Endothelial cell (in vitro differentiated cells): ENCODE measurements at regions not wholly inside any gene's neighbourhood (a gene's known extent, or its start where the extent isn't known, plus 50 kb on each side); places are given as distances from the start of the nearest gene placed in this dataset.
"Not testable (repeated sequence)": the region's sequence is repeated elsewhere in the genome, so short reads cannot be mapped to it uniquely, and the experiment has no call there.

ENCODE experiments used
- DNase-seq: peaks from one replicate; pipeline ENCODE4 v3.0.0; 2021; ENCODE audit warnings: low spot score
- H3K27ac Mint-ChIP-seq: one replicate; pipeline ENCODE4 v1.8.0; 2021; ENCODE audit warnings: mixed read lengths, inconsistent platforms; ENCODE audit not compliant: unreplicated experiment
- H3K27me3 Mint-ChIP-seq: one replicate; pipeline ENCODE4 v1.8.0; 2021; ENCODE audit warnings: mild to moderate bottlenecking, moderate library complexity, mixed read lengths, inconsistent platforms; ENCODE audit not compliant: unreplicated experiment
- H3K36me3 Mint-ChIP-seq: one replicate; pipeline ENCODE4 v1.8.0; 2021; ENCODE audit warnings: mild to moderate bottlenecking, low read depth, mixed read lengths, inconsistent platforms; ENCODE audit not compliant: unreplicated experiment
- H3K4me1 Mint-ChIP-seq: one replicate; pipeline ENCODE4 v1.8.0; 2021; ENCODE audit warnings: mild to moderate bottlenecking, mixed read lengths, inconsistent platforms; ENCODE audit not compliant: unreplicated experiment
- H3K4me3 Mint-ChIP-seq: one replicate; pipeline ENCODE4 v1.8.0; 2021; ENCODE audit warnings: mild to moderate bottlenecking, mixed read lengths, inconsistent platforms; ENCODE audit not compliant: unreplicated experiment
- H3K9me3 Mint-ChIP-seq: one replicate; pipeline ENCODE4 v1.8.0; 2021; ENCODE audit warnings: mixed read lengths, inconsistent platforms; ENCODE audit not compliant: unreplicated experiment
- TF ChIP-seq, protein P1 (sequence below): fragments of 200-600 bp; sonication (generic); IDR thresholded peaks from one replicate; pipeline ENCODE4 v1.5.0; 2021; ENCODE audit warnings: antibody characterized with exemption; ENCODE audit not compliant: unreplicated experiment

GRCh38 chr4:163732473-163732872 is 238.0 kb downstream of the TMA16 start:
- no peak for DNase-seq
- H3K27ac Mint-ChIP-seq, result no peak overlapping the region
- TF ChIP-seq, protein P1, sequence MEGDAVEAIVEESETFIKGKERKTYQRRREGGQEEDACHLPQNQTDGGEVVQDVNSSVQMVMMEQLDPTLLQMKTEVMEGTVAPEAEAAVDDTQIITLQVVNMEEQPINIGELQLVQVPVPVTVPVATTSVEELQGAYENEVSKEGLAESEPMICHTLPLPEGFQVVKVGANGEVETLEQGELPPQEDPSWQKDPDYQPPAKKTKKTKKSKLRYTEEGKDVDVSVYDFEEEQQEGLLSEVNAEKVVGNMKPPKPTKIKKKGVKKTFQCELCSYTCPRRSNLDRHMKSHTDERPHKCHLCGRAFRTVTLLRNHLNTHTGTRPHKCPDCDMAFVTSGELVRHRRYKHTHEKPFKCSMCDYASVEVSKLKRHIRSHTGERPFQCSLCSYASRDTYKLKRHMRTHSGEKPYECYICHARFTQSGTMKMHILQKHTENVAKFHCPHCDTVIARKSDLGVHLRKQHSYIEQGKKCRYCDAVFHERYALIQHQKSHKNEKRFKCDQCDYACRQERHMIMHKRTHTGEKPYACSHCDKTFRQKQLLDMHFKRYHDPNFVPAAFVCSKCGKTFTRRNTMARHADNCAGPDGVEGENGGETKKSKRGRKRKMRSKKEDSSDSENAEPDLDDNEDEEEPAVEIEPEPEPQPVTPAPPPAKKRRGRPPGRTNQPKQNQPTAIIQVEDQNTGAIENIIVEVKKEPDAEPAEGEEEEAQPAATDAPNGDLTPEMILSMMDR, result no peak
- H3K27me3 Mint-ChIP-seq, result no peaks in the 10 kb centered on the region
- H3K4me3 Mint-ChIP-seq, result no peak overlapping the region
- H3K4me1 Mint-ChIP-seq, result no peaks in the 10 kb centered on the region
- H3K36me3 Mint-ChIP-seq, result no peaks in the 10 kb centered on the region
- H3K9me3 Mint-ChIP-seq, result no peaks in the 10 kb centered on the region

DNA sequence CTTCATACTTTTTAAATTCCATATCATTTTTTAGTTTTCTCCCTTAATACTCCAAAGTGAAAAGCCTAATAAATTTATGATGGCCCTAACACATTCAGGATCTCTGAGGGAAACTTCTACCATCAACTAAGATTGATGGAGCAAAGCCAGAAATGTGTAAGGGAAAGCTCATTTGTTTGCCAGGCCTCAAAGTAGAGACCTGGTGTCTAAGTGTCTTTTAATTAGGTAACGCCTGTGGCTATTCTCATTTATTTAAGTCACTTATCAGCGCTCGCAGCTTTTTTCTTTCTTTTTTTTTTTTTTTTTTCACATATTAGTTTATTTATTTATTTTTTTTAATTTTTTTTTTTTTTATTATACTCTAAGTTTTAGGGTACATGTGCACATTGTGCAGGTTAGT is 242.4 kb downstream of the TMA16 start:
- Mint-ChIP-seq H3K4me1 (no peaks in the 10 kb centered on the region), H3K27ac (no peak overlapping the region), H3K9me3 (no peaks in the 10 kb centered on the region), H3K4me3 (no peak overlapping the region), H3K36me3 (no peaks in the 10 kb centered on the region), H3K27me3 (no peaks in the 10 kb centered on the region)
- no peak for DNase-seq
- TF ChIP-seq, protein P1, result no peak

DNA sequence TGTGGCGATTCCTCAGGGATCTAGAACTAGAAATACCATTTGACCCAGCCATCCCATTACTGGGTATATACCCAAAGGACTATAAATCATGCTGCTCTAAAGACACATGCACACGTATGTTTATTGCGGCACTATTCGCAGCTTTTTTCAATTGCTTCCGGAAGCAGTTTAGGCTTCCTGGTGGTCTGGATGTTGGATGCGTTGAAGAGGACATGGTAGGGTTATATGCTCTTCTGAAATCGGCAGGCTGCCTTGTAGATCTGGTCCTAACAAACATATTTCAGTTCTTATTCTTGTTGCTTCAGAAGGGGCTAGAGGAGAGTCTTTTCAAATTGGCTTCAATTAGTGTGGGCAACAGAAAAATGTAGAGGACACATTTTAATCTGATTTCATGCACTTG is 243.4 kb downstream of the TMA16 start:
- H3K36me3 Mint-ChIP-seq, H3K4me1 Mint-ChIP-seq, DNase-seq, H3K27me3 Mint-ChIP-seq, H3K27ac Mint-ChIP-seq, H3K9me3 Mint-ChIP-seq, H3K4me3 Mint-ChIP-seq: not testable (repeated sequence)

GRCh38 chr4:163738521-163738920 is 244.0 kb downstream of the TMA16 start:
- TF ChIP-seq, protein P1, result no peak
- DNase-seq, result no peak
- Mint-ChIP-seq H3K4me3 (no peak overlapping the region), H3K27me3 (no peaks in the 10 kb centered on the region), H3K27ac (no peak overlapping the region), H3K9me3 (no peaks in the 10 kb centered on the region), H3K4me1 (no peaks in the 10 kb centered on the region), H3K36me3 (no peaks in the 10 kb centered on the region)

- Mint-ChIP-seq H3K36me3 (no peaks in the 10 kb centered on the region), H3K27me3 (no peaks in the 10 kb centered on the region), H3K4me3 (no peak overlapping the region), H3K27ac (no peak overlapping the region), H3K4me1 (no peaks in the 10 kb centered on the region), H3K9me3 (no peaks in the 10 kb centered on the region)
- TF ChIP-seq, protein P1, result no peak
- DNase-seq, result no peak
Observed at GRCh38 chr4:163744861-163745260, 250.4 kb downstream of the TMA16 start.

- H3K27ac Mint-ChIP-seq, result no peak overlapping the region
- H3K27me3 Mint-ChIP-seq, result no peaks in the 10 kb centered on the region
- no peak for DNase-seq
- TF ChIP-seq, protein P1, result no peak
- H3K4me3 Mint-ChIP-seq, result no peak overlapping the region
- no peaks in the 10 kb centered on the region for H3K4me1 Mint-ChIP-seq
- H3K9me3 Mint-ChIP-seq, result no peaks in the 10 kb centered on the region
- H3K36me3 Mint-ChIP-seq, result no peaks in the 10 kb centered on the region
Observed at GRCh38 chr4:163747293-163747692, 252.8 kb downstream of the TMA16 start.
